Neuron (in vitro differentiated cells): ENCODE measurements at regions not wholly inside any gene's neighbourhood (a gene's known extent, or its start where the extent isn't known, plus 50 kb on each side); places are given as distances from the start of the nearest gene placed in this dataset.

Experiments
- H2AFZ ChIP-seq: one replicate; pipeline ENCODE4 v1.6.1; 2013; ENCODE audit warnings: low read depth, mild to moderate bottlenecking, inconsistent platforms, low read length, moderate library complexity
- H3K27me3 ChIP-seq: one replicate; pipeline ENCODE4 v1.6.1; 2013; ENCODE audit warnings: low read length; ENCODE audit not compliant: insufficient read depth
- H3K36me3 ChIP-seq: one replicate; pipeline ENCODE4 v1.6.1; 2013; ENCODE audit warnings: low read length; ENCODE audit not compliant: insufficient read depth
- H3K4me1 ChIP-seq: one replicate; pipeline ENCODE4 v1.6.1; 2013; ENCODE audit warnings: low read length; ENCODE audit not compliant: insufficient read depth
- H3K4me3 ChIP-seq: 2 replicates; pipeline ENCODE4 v1.5.1; 2013; ENCODE audit warnings: mild to moderate bottlenecking, low read length, moderate library complexity
- H3K9me3 ChIP-seq: one replicate; pipeline ENCODE4 v1.6.1; 2013; ENCODE audit warnings: low read length

DNA sequence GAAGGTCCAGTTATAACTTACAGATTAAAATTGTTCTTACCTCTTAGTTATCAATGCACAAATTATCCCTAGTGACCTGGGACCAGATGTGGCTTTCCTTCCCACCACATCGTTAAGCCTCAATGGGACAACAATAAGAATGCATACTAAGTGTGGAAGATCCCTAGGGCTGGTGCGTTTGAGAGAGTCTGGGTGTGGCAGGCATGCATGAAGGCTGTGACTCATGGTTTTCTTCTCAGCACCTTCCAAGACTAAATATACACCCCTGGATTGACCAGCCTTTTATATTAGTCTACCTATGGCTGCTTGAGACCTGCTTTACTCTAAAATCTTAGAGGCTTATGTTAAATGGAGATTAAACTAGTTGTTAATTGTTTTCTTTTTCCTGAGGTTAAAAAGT is 261.7 kb upstream of the SLC14A2 start:
- Histone ChIP-seq H3K4me3 (no peak overlapping the region), H3K9me3 (no peaks in the 10 kb centered on the region), H2AFZ (no peak overlapping the region), H3K4me1 (no peaks in the 10 kb centered on the region), H3K36me3 (no peaks in the 10 kb centered on the region), H3K27me3 (no peaks in the 10 kb centered on the region)

DNA sequence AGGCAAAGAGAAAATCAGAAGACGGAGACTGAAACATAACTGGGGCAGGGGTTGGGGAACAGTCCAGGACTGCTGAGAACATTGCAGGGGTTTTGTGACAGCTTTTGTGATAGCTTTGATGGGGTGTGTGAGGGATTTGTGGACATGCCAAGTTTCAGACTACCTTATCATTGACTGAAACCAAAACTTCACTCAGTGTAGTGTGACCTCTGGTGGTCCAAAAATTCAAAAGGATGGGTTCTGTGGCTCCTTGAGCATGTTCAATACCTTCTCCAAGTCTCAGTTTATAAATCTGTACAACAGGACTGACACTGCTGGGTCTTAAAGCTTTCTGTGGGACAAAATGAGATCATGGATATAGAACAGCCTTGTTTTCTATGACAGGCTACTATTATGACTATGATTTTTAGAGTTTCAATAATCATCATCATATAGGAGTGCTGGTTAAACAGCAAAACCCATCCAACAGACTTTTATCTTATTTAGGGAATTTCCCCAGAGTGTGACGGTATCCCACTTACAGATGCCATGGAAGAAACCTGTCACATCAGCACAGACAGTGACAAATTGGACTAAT is 259.2 kb upstream of the SLC14A2 start:
- no peaks in the 10 kb centered on the region for H3K9me3 ChIP-seq
- H3K4me3 ChIP-seq, result no peak overlapping the region
- no peaks in the 10 kb centered on the region for H3K27me3 ChIP-seq
- H2AFZ ChIP-seq, result no peak overlapping the region
- no peaks in the 10 kb centered on the region for H3K36me3 ChIP-seq
- no peaks in the 10 kb centered on the region for H3K4me1 ChIP-seq

DNA sequence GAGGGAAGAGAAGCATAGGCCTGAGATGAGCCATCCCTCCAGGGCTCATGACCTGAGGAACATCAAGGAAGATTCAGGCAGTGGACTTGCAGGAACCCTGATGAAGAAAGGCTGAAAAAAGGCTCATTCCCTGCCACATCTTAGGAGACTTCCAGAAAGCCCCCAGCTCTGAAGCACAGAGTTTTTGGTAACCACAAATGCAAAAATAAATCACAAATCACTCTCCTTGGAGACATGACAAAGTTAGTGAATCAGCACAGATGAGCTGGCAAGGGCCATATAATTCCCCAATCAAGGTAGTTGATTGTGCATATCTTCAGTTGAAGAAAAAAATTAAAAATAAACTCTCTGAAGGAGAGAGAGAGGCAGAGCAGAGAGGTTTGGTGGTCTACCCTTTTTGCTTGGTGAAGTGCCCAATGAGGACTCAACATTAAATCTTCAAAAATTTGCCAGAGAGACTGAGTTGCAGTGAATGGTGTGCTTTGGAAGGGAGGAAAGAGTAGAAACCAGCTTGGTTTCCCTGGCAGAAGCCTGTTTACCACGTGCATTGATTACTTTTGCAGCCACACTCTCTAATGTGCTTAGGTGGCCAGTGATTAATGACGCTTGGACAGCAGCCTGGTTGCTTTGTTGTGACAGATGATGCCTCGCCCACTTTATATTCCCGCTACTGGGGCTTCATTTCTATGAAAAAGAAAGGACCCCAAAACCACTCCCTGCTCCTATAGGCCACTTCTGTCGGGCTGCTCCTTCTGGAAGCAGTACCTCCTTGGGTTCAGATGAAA is 257.4 kb upstream of the SLC14A2 start:
- H3K27me3 ChIP-seq, result no peaks in the 10 kb centered on the region
- no peak overlapping the region for H2AFZ ChIP-seq
- no peaks in the 10 kb centered on the region for H3K9me3 ChIP-seq
- H3K4me3 ChIP-seq, result no peak overlapping the region
- no peaks in the 10 kb centered on the region for H3K36me3 ChIP-seq
- peaks cover 4% of the 10 kb centered on the region for H3K4me1 ChIP-seq

DNA sequence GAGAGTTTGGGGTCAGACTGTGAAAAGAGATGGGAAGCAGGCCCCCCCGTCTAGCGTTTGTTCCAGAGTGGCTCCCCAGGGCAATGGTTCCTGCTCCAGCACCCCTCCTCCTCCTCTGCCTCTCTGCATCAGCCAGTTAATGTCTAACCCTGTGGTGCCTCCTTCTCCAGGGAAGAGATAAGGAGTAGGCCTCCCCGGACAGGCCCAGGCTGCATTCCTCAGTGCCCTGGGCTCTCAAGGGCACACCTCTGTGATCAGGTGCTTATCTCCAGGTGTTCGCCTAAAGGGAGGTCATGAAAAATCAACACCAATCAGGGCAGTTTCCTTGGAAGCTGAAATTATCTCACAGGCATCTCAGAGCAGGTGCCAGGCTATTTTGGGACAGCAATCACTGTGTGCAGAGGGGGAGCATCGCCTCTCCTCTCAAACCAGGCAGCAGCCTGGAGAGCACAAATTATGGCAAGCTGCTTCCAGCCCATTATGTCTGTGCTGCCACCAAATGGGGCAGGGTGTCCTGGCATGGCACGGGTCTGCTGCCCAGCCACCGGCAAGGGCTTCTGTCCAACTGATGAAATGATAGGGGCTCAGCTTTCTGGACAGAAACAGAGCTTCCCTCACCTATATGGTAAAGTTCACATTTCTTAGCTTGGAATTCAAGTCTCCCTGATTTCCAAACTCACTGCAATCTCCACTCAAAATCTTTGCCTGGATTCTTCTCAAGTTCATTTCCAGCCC is 255.8 kb upstream of the SLC14A2 start:
- Histone ChIP-seq H3K27me3 (no peaks in the 10 kb centered on the region), H3K4me3 (no peak overlapping the region), H3K9me3 (no peaks in the 10 kb centered on the region), H2AFZ (no peak overlapping the region), H3K36me3 (no peaks in the 10 kb centered on the region), H3K4me1 (peaks cover 16% of the 10 kb centered on the region)

GRCh38 chr18:45361125-45361851 is 254.0 kb upstream of the SLC14A2 start:
- Histone ChIP-seq H3K4me3 (no peak overlapping the region), H3K9me3 (no peaks in the 10 kb centered on the region), H3K36me3 (no peaks in the 10 kb centered on the region), H3K27me3 (no peaks in the 10 kb centered on the region), H3K4me1 (peaks cover 16% of the 10 kb centered on the region), H2AFZ (no peak overlapping the region)

GRCh38 chr18:45363196-45363595 is 252.1 kb upstream of the SLC14A2 start:
- H3K27me3 ChIP-seq, result no peaks in the 10 kb centered on the region
- no peaks in the 10 kb centered on the region for H3K36me3 ChIP-seq
- H2AFZ ChIP-seq, result no peak overlapping the region
- H3K4me1 ChIP-seq, result peaks cover 16% of the 10 kb centered on the region
- no peak overlapping the region for H3K4me3 ChIP-seq
- no peaks in the 10 kb centered on the region for H3K9me3 ChIP-seq

DNA sequence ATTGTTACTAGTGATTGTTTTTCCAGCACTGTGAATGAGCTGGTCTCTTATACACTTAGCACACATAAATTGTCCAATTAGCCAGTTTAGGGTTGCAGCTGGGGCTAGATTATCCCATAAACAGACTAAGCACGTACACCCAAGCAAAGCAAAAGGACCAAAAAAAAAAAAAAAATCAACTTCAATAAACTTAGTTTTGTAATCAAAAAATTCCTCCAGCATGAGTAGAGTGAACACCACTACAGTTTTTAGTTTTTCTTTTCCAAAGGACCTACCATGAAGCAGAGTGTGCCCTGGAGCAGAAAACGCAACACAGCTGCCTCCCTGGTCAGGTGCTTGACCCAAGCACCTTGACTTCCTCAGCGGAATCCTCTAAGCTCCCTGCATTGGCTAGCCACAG is 249.4 kb upstream of the SLC14A2 start:
- H3K4me3 ChIP-seq, result no peak overlapping the region
- H3K9me3 ChIP-seq, result no peaks in the 10 kb centered on the region
- no peaks in the 10 kb centered on the region for H3K36me3 ChIP-seq
- no peaks in the 10 kb centered on the region for H3K27me3 ChIP-seq
- peaks cover 27% of the 10 kb centered on the region for H3K4me1 ChIP-seq
- no peak overlapping the region for H2AFZ ChIP-seq

DNA sequence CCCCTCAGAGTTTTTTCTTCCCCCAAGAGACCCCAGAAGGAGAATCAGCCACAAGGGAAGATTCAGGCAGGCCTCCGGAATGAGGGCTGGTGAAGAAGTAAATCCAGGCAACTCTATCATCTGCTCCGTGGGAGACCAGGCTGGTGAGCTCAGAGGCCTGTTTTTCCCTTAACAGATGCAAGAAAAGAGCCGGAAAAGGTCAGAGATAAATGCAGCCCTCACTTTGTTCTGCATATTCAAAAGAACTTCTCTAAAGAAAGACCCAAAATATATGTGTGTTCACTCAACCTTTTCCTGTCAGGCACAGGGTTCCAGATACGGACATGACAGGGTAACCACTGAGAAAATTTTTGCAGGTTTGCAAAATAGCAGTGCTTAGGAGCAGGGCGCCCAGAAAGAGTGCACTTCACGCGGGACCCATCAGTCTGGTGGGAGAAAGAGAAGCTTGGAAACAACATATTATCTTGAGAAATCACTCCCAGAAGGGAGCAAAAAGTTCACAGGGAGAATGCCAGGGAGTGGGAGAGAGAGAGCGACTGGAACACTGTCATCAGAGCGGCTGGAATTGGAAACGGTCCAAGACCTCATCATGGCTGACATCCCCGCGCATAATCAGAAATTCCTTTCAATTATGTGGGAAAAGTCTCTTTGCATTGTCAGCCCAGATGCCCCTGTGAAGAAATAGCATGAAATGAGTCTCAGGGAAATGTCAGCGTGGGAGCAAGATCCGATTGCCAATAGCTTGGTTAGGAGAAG is 244.8 kb upstream of the SLC14A2 start:
- Histone ChIP-seq H3K36me3 (no peaks in the 10 kb centered on the region), H3K9me3 (no peaks in the 10 kb centered on the region), H3K27me3 (no peaks in the 10 kb centered on the region), H3K4me1 (peaks cover 15% of the 10 kb centered on the region), H2AFZ (peak overlapping the region; percentile 78), H3K4me3 (peak overlapping the region; percentile 14)

GRCh38 chr18:45373286-45373880 is 241.9 kb upstream of the SLC14A2 start:
- Histone ChIP-seq H2AFZ (no peak overlapping the region), H3K27me3 (no peaks in the 10 kb centered on the region), H3K9me3 (no peaks in the 10 kb centered on the region), H3K36me3 (no peaks in the 10 kb centered on the region), H3K4me3 (no peak overlapping the region), H3K4me1 (peaks cover 15% of the 10 kb centered on the region)

GRCh38 chr18:45374236-45374635 is 241.0 kb upstream of the SLC14A2 start:
- no peak overlapping the region for H3K4me3 ChIP-seq
- no peaks in the 10 kb centered on the region for H3K9me3 ChIP-seq
- no peaks in the 10 kb centered on the region for H3K36me3 ChIP-seq
- no peak overlapping the region for H2AFZ ChIP-seq
- H3K4me1 ChIP-seq, result peaks cover 15% of the 10 kb centered on the region
- no peaks in the 10 kb centered on the region for H3K27me3 ChIP-seq

DNA sequence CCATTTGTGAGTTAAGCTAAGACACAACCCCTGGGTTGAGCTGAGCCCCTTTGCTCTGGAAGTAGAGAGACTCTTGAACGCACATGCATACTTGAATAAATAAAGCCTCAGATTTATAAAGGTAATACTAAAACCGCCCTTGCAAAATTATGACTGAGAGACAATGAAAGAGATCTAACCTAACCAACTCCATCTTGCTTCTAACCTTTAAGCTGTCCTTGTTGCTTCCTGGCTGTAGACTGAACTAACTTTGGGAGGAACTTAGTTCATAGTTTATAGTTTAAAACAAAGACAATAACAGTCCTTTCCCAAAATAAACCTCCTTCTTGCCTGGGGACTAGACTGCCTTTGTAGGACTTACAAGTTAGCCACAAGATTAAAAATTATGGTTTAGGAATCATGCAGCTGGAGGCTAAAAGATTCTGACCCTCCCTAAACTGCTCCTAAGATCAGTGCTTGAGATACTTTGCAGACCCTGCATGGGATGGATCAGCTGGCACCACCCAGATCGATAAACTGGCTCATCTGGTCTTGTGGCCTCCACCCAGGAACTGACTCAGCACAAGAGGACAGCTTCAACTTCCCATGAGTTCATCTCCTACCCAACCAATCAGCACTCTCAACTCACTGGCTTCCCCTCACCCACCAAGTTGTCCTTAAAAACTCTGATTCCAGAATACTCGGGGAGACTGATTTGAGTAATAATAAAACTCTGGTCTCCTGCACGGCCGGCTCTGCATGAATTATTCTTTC is 240.2 kb upstream of the SLC14A2 start:
- Histone ChIP-seq H2AFZ (no peak overlapping the region), H3K27me3 (no peaks in the 10 kb centered on the region), H3K4me3 (no peak overlapping the region), H3K4me1 (peaks cover 11% of the 10 kb centered on the region), H3K36me3 (no peaks in the 10 kb centered on the region), H3K9me3 (no peaks in the 10 kb centered on the region)

DNA sequence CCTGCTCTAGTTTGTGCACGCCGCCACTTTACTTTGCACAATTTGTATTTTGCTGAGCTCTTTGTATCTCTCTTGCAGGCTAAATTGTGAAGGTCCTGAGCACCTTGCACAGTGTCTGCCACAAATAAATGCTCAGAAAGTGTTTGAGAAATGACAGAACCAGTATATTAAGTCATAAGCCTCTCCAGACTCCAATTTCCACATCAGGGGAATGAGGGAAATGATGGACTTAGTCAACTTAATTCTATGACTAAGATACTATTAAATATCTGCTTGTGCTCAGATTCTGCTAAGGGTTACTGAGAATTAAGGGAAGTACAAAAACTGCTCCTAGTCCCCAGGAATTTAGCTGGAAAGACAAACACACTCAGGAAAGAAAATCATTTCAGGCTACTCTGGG is 239.1 kb upstream of the SLC14A2 start:
- no peak overlapping the region for H3K4me3 ChIP-seq
- no peaks in the 10 kb centered on the region for H3K9me3 ChIP-seq
- no peaks in the 10 kb centered on the region for H3K27me3 ChIP-seq
- no peak overlapping the region for H2AFZ ChIP-seq
- H3K36me3 ChIP-seq, result no peaks in the 10 kb centered on the region
- no peaks in the 10 kb centered on the region for H3K4me1 ChIP-seq
